SU-DHL-6 (cell line): ENCODE measurements at regions not wholly inside any gene's neighbourhood (a gene's known extent, or its start where the extent isn't known, plus 50 kb on each side); places are given as distances from the start of the nearest gene placed in this dataset.
"Not testable (repeated sequence)": the region's sequence is repeated elsewhere in the genome, so short reads cannot be mapped to it uniquely, and the experiment has no call there.

Experiments used
- H2AFZ ChIP-seq: fragments of 200-600 bp; sonication (generic); 2 replicates; pipeline ENCODE4 v1.6.1; 2014; ENCODE audit warnings: low read depth, mild to moderate bottlenecking, moderate library complexity, mixed read lengths, antibody characterized with exemption, low read length; ENCODE audit not compliant: severe bottlenecking
- H3F3A ChIP-seq: fragments of 200-600 bp; shearing (Covaris generic); 2 replicates; pipeline ENCODE4 v1.6.0; 2016; ENCODE audit warnings: antibody characterized with exemption, mild to moderate bottlenecking; ENCODE audit not compliant: insufficient read depth
- H3K27ac ChIP-seq: fragments of 200-600 bp; sonication (generic); 2 replicates; pipeline ENCODE4 v1.5.1; 2016; ENCODE audit warnings: low read depth, mild to moderate bottlenecking, low read length, moderate library complexity, mixed read lengths
- H3K27me3 ChIP-seq: fragments of 200-600 bp; sonication (generic), shearing (Covaris generic); 2 replicates; pipeline ENCODE4 v1.6.0; 2014; ENCODE audit warnings: mild to moderate bottlenecking, low read length
- H3K36me3 ChIP-seq: fragments of 200-600 bp; sonication (generic); 2 replicates; pipeline ENCODE4 v1.6.1; 2014; ENCODE audit warnings: mild to moderate bottlenecking, low read length, mixed read lengths
- H3K4me2 ChIP-seq: fragments of 300-600, 200-600 bp; shearing (Covaris generic), sonication (generic); 2 replicates; pipeline ENCODE4 v1.6.0; 2014; ENCODE audit warnings: low read length, low read depth, mild to moderate bottlenecking; ENCODE audit not compliant: poor library complexity, severe bottlenecking
- H3K4me3 ChIP-seq: fragments of 200-600 bp; sonication (generic); 2 replicates; pipeline ENCODE4 v1.5.1; 2014; ENCODE audit warnings: antibody characterized with exemption, low read length, mild to moderate bottlenecking, mixed read lengths; ENCODE audit not compliant: insufficient read depth, poor library complexity, severe bottlenecking
- H3K79me2 ChIP-seq: fragments of 200-600 bp; sonication (generic); 2 replicates; pipeline ENCODE4 v1.6.1; 2014; ENCODE audit warnings: mild to moderate bottlenecking, low read length, moderate library complexity; ENCODE audit not compliant: insufficient read depth
- H3K9ac ChIP-seq: fragments of 200-600 bp; sonication (generic); 2 replicates; pipeline ENCODE4 v1.7.0; 2014; ENCODE audit warnings: mild to moderate bottlenecking, low read length
- H3K9me2 ChIP-seq: fragments of 200-600 bp; sonication (generic); replicated peaks from 2 replicates; pipeline ENCODE4 v1.6.1; 2014; ENCODE audit warnings: low read length; ENCODE audit not compliant: insufficient read depth
- H3K9me3 ChIP-seq: fragments of 200-600 bp; sonication (generic); 2 replicates; pipeline ENCODE4 v1.6.1; 2014; ENCODE audit warnings: low read length, mixed read lengths; ENCODE audit not compliant: insufficient read depth
- H4K20me1 ChIP-seq: fragments of 200-600 bp; sonication (generic); 2 replicates; pipeline ENCODE4 v1.6.1; 2014; ENCODE audit warnings: low read depth, mild to moderate bottlenecking, antibody characterized with exemption, low read length, moderate library complexity, mixed read lengths
- EZH2phosphoT487 ChIP-seq: fragments of 200-600 bp; sonication (generic), shearing (Covaris generic); conservative IDR thresholded peaks from 2 replicates; pipeline ENCODE4 v1.6.1; 2018; ENCODE audit warnings: mild to moderate bottlenecking, antibody characterized with exemption, low read length, moderate library complexity, mixed read lengths
- TF ChIP-seq, protein P1 (sequence below): fragments of 200-600 bp; sonication (generic); IDR thresholded peaks from one replicate; pipeline ENCODE4 v1.5.1; 2017; ENCODE audit warnings: antibody characterized with exemption, mild to moderate bottlenecking, low read length, moderate library complexity; ENCODE audit not compliant: insufficient read depth, poor library complexity, severe bottlenecking

GRCh38 chr1:188642704-188643103 is 1814.0 kb downstream of the PLA2G4A start:
- no peaks in the 10 kb centered on the region; the same call in 1 of the 2 replicates for H3K9me2 ChIP-seq
- no peak overlapping the region for H3K4me3 ChIP-seq
- no peak overlapping the region for H3K27ac ChIP-seq
- no peaks in the 10 kb centered on the region for H3K36me3 ChIP-seq
- no peaks in the 10 kb centered on the region for H3K27me3 ChIP-seq
- no peaks in the 10 kb centered on the region for H3K79me2 ChIP-seq
- H3K9me3 ChIP-seq = no peaks in the 10 kb centered on the region
- H2AFZ ChIP-seq = no peak overlapping the region
- H3K9ac ChIP-seq = no peak overlapping the region
- no peaks in the 10 kb centered on the region for H4K20me1 ChIP-seq
- no peak overlapping the region for H3K4me2 ChIP-seq
- no peaks in the 10 kb centered on the region for H3F3A ChIP-seq
- no peak for TF ChIP-seq EZH2phosphoT487
- TF ChIP-seq, protein P1, sequence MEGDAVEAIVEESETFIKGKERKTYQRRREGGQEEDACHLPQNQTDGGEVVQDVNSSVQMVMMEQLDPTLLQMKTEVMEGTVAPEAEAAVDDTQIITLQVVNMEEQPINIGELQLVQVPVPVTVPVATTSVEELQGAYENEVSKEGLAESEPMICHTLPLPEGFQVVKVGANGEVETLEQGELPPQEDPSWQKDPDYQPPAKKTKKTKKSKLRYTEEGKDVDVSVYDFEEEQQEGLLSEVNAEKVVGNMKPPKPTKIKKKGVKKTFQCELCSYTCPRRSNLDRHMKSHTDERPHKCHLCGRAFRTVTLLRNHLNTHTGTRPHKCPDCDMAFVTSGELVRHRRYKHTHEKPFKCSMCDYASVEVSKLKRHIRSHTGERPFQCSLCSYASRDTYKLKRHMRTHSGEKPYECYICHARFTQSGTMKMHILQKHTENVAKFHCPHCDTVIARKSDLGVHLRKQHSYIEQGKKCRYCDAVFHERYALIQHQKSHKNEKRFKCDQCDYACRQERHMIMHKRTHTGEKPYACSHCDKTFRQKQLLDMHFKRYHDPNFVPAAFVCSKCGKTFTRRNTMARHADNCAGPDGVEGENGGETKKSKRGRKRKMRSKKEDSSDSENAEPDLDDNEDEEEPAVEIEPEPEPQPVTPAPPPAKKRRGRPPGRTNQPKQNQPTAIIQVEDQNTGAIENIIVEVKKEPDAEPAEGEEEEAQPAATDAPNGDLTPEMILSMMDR = no peak

- no peaks in the 10 kb centered on the region for H3K9me2 ChIP-seq
- H3K27ac ChIP-seq = no peak overlapping the region
- peak overlapping the region; percentile 40 for H2AFZ ChIP-seq
- no peaks in the 10 kb centered on the region for H3K36me3 ChIP-seq
- H4K20me1 ChIP-seq = no peaks in the 10 kb centered on the region
- TF ChIP-seq EZH2phosphoT487 = no peak
- TF ChIP-seq, protein P1 = no peak
- H3F3A ChIP-seq = no peaks in the 10 kb centered on the region
- H3K4me2 ChIP-seq = no peak overlapping the region
- no peak overlapping the region for H3K9ac ChIP-seq
- H3K4me3 ChIP-seq = no peak overlapping the region
- H3K27me3 ChIP-seq = no peaks in the 10 kb centered on the region
- no peaks in the 10 kb centered on the region for H3K9me3 ChIP-seq
- no peaks in the 10 kb centered on the region for H3K79me2 ChIP-seq
Observed at GRCh38 chr1:188652678-188653077, 1823.9 kb downstream of the PLA2G4A start.

GRCh38 chr1:188655966-188656365 is 1821.7 kb downstream of the BRINP3 start:
- H2AFZ ChIP-seq, H3K4me2 ChIP-seq: not testable (repeated sequence)

GRCh38 chr1:188660572-188660971 is 1817.1 kb downstream of the BRINP3 start:
- H3F3A ChIP-seq = no peaks in the 10 kb centered on the region
- H3K27me3 ChIP-seq = no peaks in the 10 kb centered on the region
- no peak overlapping the region for H3K4me3 ChIP-seq
- TF ChIP-seq, protein P1 = no peak
- no peak for TF ChIP-seq EZH2phosphoT487
- no peaks in the 10 kb centered on the region for H3K9me2 ChIP-seq
- peak overlapping the region; percentile 26 for H2AFZ ChIP-seq
- H3K9ac ChIP-seq = no peak overlapping the region
- no peaks in the 10 kb centered on the region for H3K9me3 ChIP-seq
- H3K4me2 ChIP-seq = no peak overlapping the region
- H3K27ac ChIP-seq = no peak overlapping the region
- H3K79me2 ChIP-seq = no peaks in the 10 kb centered on the region
- H4K20me1 ChIP-seq = no peaks in the 10 kb centered on the region
- no peaks in the 10 kb centered on the region for H3K36me3 ChIP-seq

More at GRCh38 chr1:188655966-188656365, 1821.7 kb downstream of the BRINP3 start:
- H3K79me2 ChIP-seq, H3K36me3 ChIP-seq, H3K27me3 ChIP-seq, H4K20me1 ChIP-seq, H3K9ac ChIP-seq, H3F3A ChIP-seq, H3K9me2 ChIP-seq, H3K27ac ChIP-seq, H3K9me3 ChIP-seq, H3K4me3 ChIP-seq: not testable (repeated sequence)
